ENCODE measurements at regions not wholly inside any gene's neighbourhood (a gene's known extent, or its start where the extent isn't known, plus 50 kb on each side); places are given as distances from the start of the nearest gene placed in this dataset.
"Not testable (repeated sequence)": the region's sequence is repeated elsewhere in the genome, so short reads cannot be mapped to it uniquely, and the experiment has no call there.

DNA sequence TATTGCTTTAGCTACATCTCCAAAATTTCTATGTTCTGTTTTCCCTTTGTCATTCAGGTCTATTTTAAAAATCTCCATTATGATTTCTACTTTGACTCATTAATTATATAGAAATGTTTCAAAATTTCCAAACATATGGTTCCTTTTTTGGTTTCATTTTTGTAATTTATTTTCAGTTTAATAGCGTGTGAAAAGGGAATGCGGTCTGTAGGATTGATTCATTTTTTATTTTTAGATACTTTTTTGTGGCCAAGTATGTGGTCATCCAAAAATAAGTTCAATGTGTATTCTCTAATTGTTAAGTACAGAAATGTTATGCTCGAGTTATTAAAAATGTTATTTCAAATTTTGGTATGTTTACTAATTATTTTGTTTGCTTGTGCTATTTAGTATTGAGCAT, 72.5 kb upstream of the ANKRD1 start:
- no peaks in the 10 kb centered on the region for H3K27me3 Mint-ChIP-seq
- peaks cover 12% of the 10 kb centered on the region for H3K4me1 Mint-ChIP-seq
- ATAC-seq (no peak), DNase-seq (no peak)
- H3K27ac Mint-ChIP-seq: peak overlapping the region; percentile 77
- no peaks in the 10 kb centered on the region for H3K36me3 Mint-ChIP-seq (ENCODE audit: low read depth)
- H3K4me3 Mint-ChIP-seq: no peak overlapping the region
- no peaks in the 10 kb centered on the region for H3K9me3 Mint-ChIP-seq

DNA sequence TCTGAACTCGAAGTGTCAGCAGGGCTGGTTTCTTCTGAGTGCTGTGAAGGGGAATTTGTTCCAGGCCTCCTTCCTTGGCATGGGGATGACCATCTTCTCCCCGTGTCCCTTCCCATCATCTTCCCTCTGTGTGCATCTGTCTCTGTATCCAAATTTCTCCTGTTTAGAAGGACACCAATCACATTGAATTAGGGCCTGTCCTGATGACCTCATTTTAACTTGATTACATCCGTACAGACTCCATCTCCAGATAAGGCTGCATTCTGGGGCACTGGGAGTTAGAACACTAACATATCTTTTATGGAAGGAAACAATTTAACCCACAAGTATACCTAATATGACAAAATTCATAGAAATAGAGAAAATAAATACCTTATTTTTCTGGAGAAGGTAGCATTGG, 76.8 kb upstream of the ANKRD1 start:
- ATAC-seq (no peak), DNase-seq (no peak)
- peaks cover 16% of the 10 kb centered on the region for H3K4me1 Mint-ChIP-seq
- H3K4me3 Mint-ChIP-seq: no peak overlapping the region
- no peaks in the 10 kb centered on the region for H3K9me3 Mint-ChIP-seq
- no peaks in the 10 kb centered on the region for H3K27me3 Mint-ChIP-seq
- H3K36me3 Mint-ChIP-seq (ENCODE audit: low read depth): no peaks in the 10 kb centered on the region
- H3K27ac Mint-ChIP-seq: no peak overlapping the region

DNA sequence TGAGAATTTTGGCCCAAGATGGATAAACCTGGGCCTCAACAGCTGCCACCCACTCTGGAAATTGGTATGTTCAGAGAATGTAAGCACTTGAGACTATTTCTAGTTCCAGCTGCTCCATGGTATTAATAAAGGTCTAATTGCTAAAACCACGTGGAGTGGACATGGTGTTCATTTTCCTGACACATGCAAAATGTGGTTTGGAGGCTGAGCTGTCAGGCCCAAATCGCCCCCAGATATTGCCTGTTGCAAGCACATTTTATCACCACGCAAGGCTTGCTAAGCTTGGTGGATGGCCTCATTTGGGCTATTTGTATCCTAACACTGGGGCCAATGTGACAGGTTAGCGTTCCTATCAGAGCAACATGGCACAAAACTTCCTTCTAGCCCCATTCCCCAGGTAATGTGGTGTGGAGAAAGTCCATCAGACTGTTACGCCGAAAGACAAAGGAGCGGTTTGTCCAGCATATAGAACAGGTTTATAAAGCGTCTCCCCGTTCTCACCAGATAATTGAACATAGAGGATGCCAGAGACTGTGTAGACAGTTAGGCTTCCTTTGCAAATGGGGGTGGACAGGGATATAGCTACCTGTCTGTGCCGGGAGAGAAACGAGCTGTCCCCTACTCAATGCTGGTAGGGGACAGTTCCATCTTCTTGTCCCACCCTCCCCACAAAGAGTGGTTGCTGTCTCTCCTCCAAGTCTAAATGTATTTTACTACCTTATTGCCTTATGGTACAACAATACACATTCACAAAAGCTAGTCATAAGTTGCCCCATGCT, 78.0 kb upstream of the ANKRD1 start:
- Mint-ChIP-seq H3K9me3 (no peaks in the 10 kb centered on the region), H3K27ac (peak overlapping the region; percentile 36), H3K4me1 (peaks cover 12% of the 10 kb centered on the region), H3K27me3 (no peaks in the 10 kb centered on the region), H3K4me3 (no peak overlapping the region), H3K36me3 (ENCODE audit: low read depth) (no peaks in the 10 kb centered on the region)
- DNase-seq (no peak), ATAC-seq (no peak)

DNA sequence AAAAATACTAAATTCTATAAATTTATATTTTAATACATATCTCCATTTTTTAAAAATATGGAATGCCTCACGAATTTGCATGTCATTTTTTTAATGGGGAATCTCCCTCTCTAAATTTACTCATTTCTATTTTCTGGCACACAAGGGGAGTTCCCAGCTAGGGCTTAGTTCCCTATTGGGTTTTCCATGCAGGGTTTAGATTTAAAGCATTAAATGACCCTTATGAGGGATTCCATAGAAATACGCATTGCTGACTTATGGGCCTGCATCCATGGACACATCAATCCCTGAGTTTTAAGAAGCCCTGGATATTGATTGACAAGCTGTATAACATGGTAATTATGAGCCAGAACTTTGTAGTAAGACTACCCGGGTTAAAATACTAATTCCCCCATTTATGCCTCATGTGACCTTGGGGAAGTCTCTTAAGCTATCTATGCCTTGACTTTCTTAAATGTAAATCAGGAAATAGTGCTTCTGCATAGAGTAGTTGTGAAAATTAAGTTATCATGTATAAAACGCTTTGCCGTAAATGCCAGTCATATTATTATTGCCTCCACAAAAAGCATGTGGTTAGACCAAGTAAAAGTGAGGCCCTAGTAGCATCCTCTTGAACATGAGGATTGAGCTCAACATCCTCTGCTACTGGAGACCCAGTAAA, 78.8 kb upstream of the ANKRD1 start:
- no peaks in the 10 kb centered on the region for H3K36me3 Mint-ChIP-seq (ENCODE audit: low read depth)
- no peak for ATAC-seq
- H3K4me1 Mint-ChIP-seq: peaks cover 9% of the 10 kb centered on the region
- H3K27ac Mint-ChIP-seq: peak overlapping the region; percentile 55
- H3K4me3 Mint-ChIP-seq: no peak overlapping the region
- DNase-seq: no peak
- no peaks in the 10 kb centered on the region for H3K9me3 Mint-ChIP-seq
- H3K27me3 Mint-ChIP-seq: no peaks in the 10 kb centered on the region

DNA sequence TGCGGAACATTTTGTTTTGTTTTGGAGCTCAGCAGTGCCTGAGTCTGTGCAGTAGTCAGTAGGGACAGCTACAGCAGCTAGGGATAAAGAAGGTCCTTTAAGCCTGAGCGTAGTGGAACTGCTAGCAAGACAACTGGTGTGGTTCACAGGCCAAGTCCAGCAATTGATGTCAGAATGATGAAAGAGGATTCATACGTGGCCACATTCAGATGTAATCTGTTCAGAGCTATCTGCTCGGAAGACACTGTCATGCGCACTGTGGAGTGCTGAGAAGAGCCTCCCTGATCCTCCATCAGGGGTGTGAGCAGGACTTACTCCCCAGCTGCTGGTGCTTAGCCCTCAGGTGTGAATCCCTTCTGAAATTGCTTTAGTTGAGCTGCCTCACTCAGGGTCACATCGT, 79.6 kb upstream of the ANKRD1 start:
- ATAC-seq (no peak), DNase-seq (no peak)
- Mint-ChIP-seq H3K27me3 (peaks cover 2% of the 10 kb centered on the region), H3K4me3 (no peak overlapping the region), H3K27ac (no peak overlapping the region), H3K4me1 (peaks cover 17% of the 10 kb centered on the region), H3K36me3 (ENCODE audit: low read depth) (no peaks in the 10 kb centered on the region), H3K9me3 (no peaks in the 10 kb centered on the region)

DNA sequence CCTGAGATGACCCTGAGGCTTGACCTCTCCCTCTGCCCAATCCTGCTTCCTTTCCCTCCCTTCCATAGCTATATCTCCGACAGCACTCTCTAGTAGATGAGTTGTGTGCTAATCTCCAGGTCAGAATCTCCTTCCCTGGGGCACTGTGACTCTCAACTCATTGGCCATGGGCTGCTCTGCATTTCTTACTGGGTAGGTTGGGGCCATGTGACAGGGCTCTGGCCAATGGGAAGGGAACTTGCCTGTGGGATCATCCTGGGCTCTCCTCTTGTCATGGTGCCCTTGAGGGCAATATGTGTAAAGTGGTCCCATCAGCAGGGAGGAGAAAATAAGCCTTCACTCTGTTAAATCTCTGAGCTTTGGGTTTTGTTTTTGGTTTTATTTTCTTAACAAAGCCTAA, 80.1 kb upstream of the ANKRD1 start:
- DNase-seq (no peak), ATAC-seq (no peak)
- peaks cover 22% of the 10 kb centered on the region for H3K4me1 Mint-ChIP-seq
- no peak overlapping the region for H3K27ac Mint-ChIP-seq
- H3K27me3 Mint-ChIP-seq: peaks cover 2% of the 10 kb centered on the region
- H3K36me3 Mint-ChIP-seq (ENCODE audit: low read depth): no peaks in the 10 kb centered on the region
- H3K9me3 Mint-ChIP-seq: no peaks in the 10 kb centered on the region
- H3K4me3 Mint-ChIP-seq: no peak overlapping the region

DNA sequence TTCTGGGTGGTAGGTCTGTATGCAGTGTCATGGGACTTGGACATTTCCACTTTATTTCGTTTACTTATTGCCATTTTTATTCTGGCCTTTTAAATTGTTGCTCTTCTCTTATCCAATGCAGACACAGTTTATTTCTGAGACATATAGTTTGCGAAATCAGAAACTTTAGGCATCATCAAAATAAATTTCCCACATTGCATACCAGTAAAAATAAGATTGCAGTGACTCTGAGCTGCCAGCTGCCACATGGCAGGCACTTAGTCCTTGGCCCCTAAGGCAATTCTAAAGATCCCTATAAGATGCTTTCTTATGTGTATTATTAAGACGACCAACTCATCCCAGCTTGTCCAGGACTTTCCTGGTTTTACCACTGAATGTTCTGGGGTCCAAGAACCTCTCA, 81.8 kb upstream of the ANKRD1 start:
- no peaks in the 10 kb centered on the region for H3K9me3 Mint-ChIP-seq
- peaks cover 39% of the 10 kb centered on the region for H3K4me1 Mint-ChIP-seq
- H3K4me3 Mint-ChIP-seq: no peak overlapping the region
- no peaks in the 10 kb centered on the region for H3K36me3 Mint-ChIP-seq (ENCODE audit: low read depth)
- H3K27ac Mint-ChIP-seq: no peak overlapping the region
- DNase-seq: no peak
- no peak for ATAC-seq
- H3K27me3 Mint-ChIP-seq: peaks cover 2% of the 10 kb centered on the region

DNA sequence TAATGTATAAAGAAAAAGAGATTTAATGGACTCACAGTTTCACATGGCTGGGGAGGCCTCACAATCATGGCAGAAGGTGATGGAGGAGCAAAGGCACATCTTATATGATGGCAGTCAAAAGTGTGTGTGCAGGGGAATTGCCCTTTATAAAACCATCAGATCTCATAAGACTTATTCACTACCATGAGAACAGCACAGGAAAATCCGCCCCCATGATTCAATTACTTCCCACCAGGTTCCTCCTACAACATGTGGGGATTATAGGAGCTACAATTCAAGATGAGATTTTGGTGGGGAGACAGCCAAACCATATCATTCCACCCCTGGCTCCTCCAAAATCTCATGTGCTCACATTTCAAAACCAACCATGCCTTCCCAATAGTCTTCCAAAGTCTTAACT, 82.5 kb upstream of the ANKRD1 start:
- not testable (repeated sequence) for ATAC-seq; H3K9me3 Mint-ChIP-seq; H3K27me3 Mint-ChIP-seq; H3K4me3 Mint-ChIP-seq; H3K36me3 Mint-ChIP-seq (ENCODE audit: low read depth); DNase-seq; H3K27ac Mint-ChIP-seq
- H3K4me1 Mint-ChIP-seq: peaks cover 46% of the 10 kb centered on the region

DNA sequence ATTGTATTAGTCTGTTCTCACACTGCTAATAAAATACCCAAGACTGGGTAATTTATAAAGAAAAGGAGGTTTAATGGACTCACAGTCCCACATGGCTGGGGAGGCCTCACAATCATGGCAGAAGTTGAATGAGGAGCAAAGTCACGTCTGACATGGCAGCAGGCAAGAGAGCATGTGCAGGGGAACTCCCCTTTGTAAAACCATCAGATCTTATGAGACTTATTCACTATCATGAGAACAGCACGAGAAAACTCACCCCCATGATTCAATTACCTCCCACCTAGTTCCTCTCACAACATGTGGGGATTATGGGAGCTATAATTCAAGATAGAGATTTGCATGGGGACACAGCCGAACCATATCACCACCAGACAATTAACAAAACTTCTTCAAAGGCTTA, 84.4 kb upstream of the ANKRD1 start:
- H3K27me3 Mint-ChIP-seq; H3K36me3 Mint-ChIP-seq (ENCODE audit: low read depth); H3K4me3 Mint-ChIP-seq; ATAC-seq; H3K9me3 Mint-ChIP-seq: not testable (repeated sequence)
- Mint-ChIP-seq H3K4me1 (peaks cover 47% of the 10 kb centered on the region), H3K27ac (peak overlapping the region; percentile 81)
- DNase-seq: peak; percentile 19

DNA sequence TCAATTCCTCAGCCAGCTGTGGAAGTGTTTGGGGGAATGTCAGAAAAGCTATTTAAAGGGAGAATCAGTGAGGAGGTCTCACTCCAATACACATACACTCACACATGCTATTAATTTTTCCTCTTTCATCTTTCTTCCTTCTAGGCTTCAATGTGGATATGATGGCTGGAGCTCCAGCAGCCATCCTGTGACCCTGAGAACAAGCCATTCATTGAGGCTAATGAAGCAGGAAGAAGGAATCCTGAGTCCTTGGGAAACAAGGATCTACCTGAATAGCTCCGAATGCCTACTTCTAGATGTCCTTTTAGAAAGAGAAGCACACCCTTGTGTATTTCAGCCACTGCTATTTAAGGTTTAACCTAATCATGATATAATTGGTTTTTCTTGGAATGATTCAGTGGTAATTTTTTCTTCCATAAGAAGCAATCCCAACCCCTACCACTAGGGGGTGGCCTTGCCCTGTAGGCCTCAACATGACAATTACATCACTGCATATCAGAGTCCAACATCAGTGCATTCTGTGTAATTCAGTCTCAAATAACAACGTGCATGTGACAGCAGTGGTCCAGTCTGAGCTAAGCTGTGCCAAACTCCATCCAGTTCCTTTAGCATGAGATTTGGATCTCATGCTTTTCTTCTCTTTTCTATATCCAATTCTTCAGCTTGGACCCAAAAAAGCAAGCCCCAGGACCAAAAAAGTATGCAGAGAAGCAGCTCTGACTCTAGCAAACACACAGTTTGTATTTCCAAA, 85.3 kb upstream of the ANKRD1 start:
- peak; percentile 69 for DNase-seq
- no peak overlapping the region for H3K4me3 Mint-ChIP-seq
- H3K27ac Mint-ChIP-seq: peak overlapping the region; percentile 81
- H3K4me1 Mint-ChIP-seq: peaks cover 47% of the 10 kb centered on the region
- peak; percentile 54 for ATAC-seq
- H3K9me3 Mint-ChIP-seq: no peaks in the 10 kb centered on the region
- H3K36me3 Mint-ChIP-seq (ENCODE audit: low read depth): no peaks in the 10 kb centered on the region
- H3K27me3 Mint-ChIP-seq: peaks cover 2% of the 10 kb centered on the region

DNA sequence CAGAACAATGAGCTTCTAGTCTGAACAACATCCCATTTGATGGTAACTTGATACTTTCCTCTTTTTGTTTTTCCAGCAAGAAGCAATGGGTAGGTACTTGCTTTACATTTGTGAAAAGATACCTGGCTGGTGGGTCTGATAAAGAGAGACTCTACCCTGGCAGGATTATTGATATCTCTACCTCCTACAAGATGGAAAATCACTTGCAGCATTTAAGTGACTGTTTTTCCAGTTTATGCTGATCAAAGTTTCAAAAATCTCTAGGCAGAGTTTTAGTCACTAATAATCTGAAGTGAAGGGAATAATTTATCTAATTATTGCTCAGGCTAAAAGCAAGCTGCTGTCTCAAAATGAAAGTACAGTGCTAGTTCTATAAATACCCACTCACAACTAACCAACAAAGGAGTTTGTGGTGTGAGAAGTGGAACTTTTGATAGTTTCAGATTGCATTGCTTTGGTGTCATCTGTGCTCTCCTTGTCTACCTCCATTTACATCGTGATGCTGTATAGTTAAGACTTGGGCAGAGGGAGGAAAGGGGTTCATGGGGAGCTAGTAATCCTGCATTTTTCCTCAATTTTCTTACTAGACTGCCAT, 86.0 kb upstream of the ANKRD1 start:
- peaks cover 47% of the 10 kb centered on the region for H3K4me1 Mint-ChIP-seq

DNA sequence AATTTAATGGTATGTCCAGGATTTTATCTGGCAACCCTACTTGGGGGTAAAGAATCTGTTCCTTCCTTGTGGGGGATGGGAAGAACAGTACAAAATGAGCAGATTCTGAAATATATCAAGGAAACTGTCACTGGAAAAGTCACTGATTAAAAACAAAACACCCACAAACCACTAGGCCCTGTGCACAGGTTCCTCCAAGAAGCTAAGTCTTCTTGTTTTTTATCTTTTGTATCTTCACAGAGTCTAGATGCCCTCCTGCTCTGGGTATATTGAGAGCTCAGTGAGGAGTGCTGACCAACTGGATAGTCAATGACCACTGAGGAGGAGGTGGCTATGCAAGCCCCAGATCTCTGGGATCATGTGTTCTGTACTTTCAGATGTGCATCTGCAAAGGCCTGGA, 86.8 kb upstream of the ANKRD1 start:
- H3K36me3 Mint-ChIP-seq (ENCODE audit: low read depth): no peaks in the 10 kb centered on the region
- no peak overlapping the region for H3K4me3 Mint-ChIP-seq
- H3K27ac Mint-ChIP-seq: no peak overlapping the region
- DNase-seq: no peak
- peak; percentile 53 for ATAC-seq
- peaks cover 2% of the 10 kb centered on the region for H3K27me3 Mint-ChIP-seq
- H3K4me1 Mint-ChIP-seq: peaks cover 49% of the 10 kb centered on the region
- no peaks in the 10 kb centered on the region for H3K9me3 Mint-ChIP-seq

More for the DNA sequence above, 86.0 kb upstream of the ANKRD1 start:
- no peaks in the 10 kb centered on the region for H3K36me3 Mint-ChIP-seq (ENCODE audit: low read depth)
- H3K27me3 Mint-ChIP-seq: peaks cover 2% of the 10 kb centered on the region
- no peak overlapping the region for H3K4me3 Mint-ChIP-seq
- no peaks in the 10 kb centered on the region for H3K9me3 Mint-ChIP-seq
- no peak for DNase-seq
- peak; percentile 87 for ATAC-seq
- peak overlapping the region; percentile 80 for H3K27ac Mint-ChIP-seq

DNA sequence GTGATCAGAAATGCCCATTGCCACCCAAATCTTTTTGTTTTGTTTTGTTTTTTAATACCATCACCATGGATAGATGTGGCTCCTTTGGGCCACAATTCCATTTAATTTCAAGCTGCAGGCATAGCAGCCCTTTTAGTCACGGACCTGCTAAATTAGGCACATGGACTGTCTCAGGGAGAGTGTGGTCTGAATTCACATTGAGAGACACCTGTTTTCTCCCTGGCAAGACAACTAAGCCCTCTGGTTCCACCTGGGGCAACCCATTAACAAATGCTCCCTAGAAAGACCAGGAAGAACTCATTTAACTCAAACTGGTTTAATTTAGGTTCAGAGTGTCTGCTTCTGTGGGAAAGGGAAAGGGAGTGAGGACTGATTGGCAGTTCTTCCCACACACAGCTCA, 88.2 kb upstream of the ANKRD1 start:
- DNase-seq: no peak
- peaks cover 47% of the 10 kb centered on the region for H3K4me1 Mint-ChIP-seq
- H3K27me3 Mint-ChIP-seq: peaks cover 7% of the 10 kb centered on the region
- H3K36me3 Mint-ChIP-seq (ENCODE audit: low read depth): no peaks in the 10 kb centered on the region
- ATAC-seq: no peak
- H3K9me3 Mint-ChIP-seq: no peaks in the 10 kb centered on the region
- H3K4me3 Mint-ChIP-seq: no peak overlapping the region
- H3K27ac Mint-ChIP-seq: no peak overlapping the region

DNA sequence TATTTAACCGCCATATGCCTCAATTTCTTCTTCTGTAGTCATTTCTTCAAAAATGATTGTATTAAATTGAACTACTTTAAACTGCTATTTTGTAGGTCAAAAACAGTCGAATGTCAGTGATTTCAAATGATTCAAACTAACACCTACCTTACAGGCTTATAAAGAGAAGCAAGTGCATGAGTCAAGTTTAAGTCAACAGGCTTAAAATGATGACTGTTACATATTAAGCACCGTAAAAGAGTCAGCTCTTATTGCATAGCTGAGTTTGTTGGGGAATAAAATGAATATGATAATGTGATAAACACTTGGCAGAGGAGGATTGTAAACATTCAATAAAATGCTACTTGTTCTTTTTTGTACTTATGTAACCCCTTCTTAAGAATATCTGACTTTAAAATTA, 90.1 kb upstream of the ANKRD1 start:
- peaks cover 8% of the 10 kb centered on the region for H3K27me3 Mint-ChIP-seq
- no peak overlapping the region for H3K27ac Mint-ChIP-seq
- DNase-seq (no peak), ATAC-seq (no peak)
- H3K9me3 Mint-ChIP-seq: no peaks in the 10 kb centered on the region
- H3K4me1 Mint-ChIP-seq: peaks cover 33% of the 10 kb centered on the region
- no peak overlapping the region for H3K4me3 Mint-ChIP-seq
- H3K36me3 Mint-ChIP-seq (ENCODE audit: low read depth): no peaks in the 10 kb centered on the region

DNA sequence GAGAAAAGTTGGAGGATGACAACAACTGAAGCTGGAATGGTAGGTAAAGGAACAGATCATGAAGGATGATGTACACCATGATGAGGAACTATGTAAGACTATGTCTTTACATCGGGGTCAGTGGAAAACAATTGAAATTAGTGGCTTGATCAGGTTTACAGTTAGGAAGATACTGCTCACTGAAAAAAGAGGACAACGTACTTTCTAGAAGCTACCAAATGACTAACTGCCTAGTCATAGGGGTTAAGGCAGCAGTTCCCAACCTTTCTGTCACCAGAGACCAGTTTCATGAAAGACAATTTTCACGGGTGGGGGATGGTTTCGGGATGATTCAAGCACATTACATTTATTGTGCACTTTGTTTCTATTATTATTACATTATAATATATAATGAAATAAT, 91.6 kb upstream of the ANKRD1 start:
- H3K4me1 Mint-ChIP-seq: peaks cover 18% of the 10 kb centered on the region

More for the DNA sequence above, 91.6 kb upstream of the ANKRD1 start:
- no peak for DNase-seq
- Mint-ChIP-seq H3K9me3 (no peaks in the 10 kb centered on the region), H3K36me3 (ENCODE audit: low read depth) (no peaks in the 10 kb centered on the region), H3K4me3 (no peak overlapping the region), H3K27ac (no peak overlapping the region), H3K27me3 (peaks cover 8% of the 10 kb centered on the region)
- ATAC-seq: no peak
